ENCODE measurements at regions not wholly inside any gene's neighbourhood (a gene's known extent, or its start where the extent isn't known, plus 50 kb on each side); places are given as distances from the start of the nearest gene placed in this dataset.
A peak's percentile ranks its signal among the peaks of the same experiment; 100 is the strongest.
"Not testable (repeated sequence)": the region's sequence is repeated elsewhere in the genome, so short reads cannot be mapped to it uniquely, and the experiment has no call there.

DNA sequence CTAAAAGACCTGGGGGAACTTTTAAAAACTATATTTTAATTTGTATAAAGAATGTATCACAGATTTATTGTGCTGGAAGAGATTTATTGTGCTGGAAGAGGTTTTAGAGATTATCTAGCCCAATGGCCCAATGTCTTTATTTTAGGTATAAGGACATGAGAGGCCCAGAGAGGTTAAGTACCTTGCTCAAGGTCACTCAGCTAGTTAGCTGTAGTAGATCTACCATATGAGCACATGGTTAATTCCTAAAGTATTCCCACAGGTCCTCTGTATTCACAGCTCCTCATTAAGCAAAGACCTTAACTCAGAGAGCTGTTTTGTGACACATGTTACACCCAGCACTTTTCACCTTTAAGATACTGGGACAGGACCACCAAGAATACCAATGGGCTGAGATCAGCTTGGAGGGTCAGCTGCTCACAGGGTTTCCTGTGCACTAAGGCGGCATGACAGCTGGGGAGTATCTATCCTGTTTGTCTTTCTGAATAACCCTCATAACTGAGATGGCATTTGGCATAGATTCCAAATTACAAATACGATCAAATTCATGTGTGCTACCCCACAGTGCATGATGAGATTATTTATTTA is 143.1 kb upstream of the TBL1XR1 start:
- DNase-seq: no peak

GRCh38 chr3:177341736-177342419 is 144.6 kb upstream of the TBL1XR1 start:
- DNase-seq: no peak

GRCh38 chr3:177343122-177343625 is 145.9 kb upstream of the TBL1XR1 start:
- no peak for DNase-seq

DNA sequence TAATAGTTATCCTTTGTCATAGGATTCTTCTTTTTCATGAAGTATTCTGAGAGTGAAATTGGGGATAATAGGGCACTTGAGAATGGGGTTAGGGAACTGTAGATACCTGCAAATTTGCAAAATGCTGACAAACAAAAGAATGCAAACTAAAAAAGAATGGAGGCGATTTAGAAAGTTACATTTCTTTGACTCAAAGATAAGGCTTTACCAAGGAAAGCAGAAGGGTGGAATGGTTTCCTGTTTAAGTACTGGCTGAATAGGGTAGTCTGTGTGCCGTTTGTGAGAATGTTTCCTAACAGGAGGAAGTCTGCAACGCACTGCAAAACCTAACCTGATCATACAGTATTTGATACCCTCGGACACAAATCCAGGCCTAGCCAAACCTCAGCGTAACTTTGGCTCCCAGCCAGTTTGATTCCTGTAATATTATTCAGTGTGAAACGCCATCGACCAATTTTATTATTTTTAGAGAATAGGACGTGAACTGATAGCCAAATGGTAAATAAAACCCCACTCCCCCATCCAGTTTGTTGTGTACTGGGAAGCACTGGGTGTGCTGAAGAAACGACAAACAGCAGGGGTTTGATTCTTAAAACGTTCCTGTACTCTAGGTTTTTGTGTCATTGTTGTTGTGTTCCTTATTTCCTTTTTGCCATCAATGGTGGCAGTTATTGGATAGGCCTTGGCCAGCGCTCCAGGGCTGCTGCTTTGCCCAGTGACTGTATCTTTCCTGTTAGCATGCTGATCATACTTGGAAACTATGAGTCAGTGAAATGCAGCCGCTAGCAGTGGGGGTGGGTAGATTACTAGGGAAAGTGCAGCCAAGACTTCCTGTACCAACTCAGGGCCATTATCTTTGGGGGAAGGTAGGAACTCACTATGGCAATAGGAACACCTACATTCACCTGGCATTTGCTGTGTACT is 148.0 kb upstream of the TBL1XR1 start:
- DNase-seq: peak; percentile 48 to 81

DNA sequence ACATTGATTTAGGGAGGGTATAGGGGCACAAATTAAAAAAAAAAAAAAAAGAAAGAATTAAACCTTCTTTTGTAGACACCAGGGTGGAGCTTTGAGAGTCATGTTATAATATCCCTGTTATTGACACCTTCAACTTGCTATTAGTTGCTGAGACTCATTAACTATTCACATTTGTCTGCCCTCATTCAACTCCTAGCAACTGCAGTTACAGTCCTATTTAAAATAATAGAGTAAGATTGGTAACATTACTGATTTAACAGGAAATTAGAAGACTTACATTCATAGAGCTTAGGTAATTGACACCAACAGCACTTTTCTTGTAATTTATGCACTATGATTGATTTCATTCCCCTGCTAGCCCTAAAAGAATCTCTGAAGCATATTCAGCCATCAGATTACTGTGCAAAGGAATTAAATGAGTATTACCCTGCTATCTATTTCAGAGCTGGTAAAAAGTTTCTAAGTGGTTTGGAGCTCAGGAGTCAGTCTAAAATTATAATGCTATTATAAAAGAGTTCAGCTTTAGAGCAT is 148.8 kb upstream of the TBL1XR1 start:
- no peak for DNase-seq

DNA sequence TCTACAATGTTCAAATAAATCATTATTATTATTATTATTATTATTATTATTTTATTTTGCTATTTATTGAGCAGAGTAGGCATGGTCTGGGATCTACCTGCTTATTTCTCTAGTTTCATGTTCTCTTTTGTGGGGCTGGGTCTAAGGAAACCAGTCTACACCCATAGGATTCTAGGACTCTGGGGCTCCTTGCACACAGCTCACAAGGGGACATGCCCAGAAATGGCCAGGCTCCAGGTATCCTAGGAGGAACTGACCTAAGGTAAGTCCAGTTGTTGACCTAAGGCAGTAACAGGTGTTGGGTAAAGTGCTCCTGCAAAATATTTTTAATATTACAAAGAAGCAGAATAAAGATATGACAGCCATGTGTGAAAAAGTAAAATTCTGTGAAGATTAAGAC is 149.6 kb upstream of the TBL1XR1 start:
- DNase-seq: no peak

DNA sequence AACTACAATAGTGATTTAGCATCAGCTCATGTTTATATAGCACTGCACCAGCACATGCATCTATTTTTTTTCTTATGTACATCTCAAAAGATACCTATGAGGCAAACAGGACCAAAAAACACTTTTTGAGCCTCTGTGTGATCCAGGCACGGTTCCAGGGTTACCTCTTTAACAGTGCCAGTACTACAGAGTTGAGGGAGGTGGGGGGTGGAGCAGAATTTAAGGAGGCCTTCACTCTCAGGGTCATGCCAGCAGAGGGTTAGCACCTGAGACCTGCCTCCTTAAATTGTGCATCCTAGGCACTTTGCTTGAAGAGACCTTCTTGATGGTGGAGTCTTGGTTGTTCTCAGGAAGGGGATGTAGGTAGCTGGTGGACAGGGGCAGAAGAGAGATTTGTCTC is 150.3 kb upstream of the TBL1XR1 start:
- no peak for DNase-seq

DNA sequence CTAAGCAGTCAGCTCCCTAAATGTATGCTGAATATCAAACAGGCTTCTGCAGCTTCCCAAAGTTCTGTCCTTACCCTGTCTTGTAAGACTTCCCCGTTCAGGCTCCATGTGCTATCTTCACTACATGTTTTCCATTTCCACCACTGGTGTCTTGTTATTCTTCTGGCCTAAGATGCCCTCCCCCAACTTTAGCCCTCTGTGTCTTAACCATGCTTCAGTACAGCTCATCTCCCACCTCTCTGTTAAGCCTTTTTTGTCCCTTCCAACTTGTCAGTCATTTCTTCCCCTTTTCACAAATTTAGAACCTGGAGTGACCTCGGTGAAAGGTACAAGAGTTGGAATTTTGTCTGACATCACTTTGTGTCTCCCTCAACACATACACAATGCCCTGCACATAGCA is 151.7 kb upstream of the TBL1XR1 start:
- no peak for DNase-seq

- DNase-seq: no peak
Measured at GRCh38 chr3:177349384-177349783, 152.1 kb upstream of the TBL1XR1 start.

DNA sequence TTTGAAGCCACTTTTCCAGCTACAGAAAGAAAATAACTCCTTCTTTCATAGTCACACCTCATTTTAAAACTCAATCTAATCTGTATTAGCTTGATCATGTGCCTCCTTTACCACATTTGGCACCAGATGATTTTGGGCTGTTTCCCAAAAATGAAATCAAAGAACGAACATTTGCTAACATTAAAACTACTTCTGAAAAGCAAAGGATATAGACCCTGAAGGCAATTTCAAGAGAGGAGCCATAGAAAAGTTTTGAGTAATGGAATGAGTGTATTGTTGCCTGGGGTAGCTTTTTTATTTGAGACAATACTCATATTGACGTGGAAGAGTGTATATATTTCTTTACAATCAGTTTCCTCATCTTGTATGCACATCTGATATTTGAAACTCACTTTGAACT is 152.8 kb upstream of the TBL1XR1 start:
- no peak for DNase-seq

- no peak for DNase-seq
Measured at GRCh38 chr3:177351206-177351605, 153.9 kb upstream of the TBL1XR1 start.

DNA sequence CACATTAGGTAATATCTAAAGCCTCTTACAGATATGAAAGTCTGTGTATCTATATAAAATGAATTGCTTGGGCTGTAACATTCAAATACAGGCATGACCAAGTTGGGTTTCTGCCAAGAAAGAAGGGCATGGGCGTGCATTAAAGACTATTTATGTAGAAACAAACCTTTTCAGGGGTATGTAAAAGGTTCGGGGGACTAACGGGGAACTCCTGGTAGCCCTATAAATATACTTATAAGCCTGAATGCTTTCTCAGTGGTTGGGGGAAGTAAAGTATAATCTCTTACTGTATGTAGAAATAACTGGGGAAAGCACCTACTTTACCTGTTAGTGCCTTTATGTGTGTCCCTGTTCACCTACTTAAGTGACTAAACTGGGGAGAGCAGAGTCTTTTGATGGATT is 154.5 kb upstream of the TBL1XR1 start:
- DNase-seq: no peak

- DNase-seq: no peak
Measured at GRCh38 chr3:177352424-177352823, 155.1 kb upstream of the TBL1XR1 start.

GRCh38 chr3:177353140-177353539 is 155.9 kb upstream of the TBL1XR1 start:
- no peak for DNase-seq

DNA sequence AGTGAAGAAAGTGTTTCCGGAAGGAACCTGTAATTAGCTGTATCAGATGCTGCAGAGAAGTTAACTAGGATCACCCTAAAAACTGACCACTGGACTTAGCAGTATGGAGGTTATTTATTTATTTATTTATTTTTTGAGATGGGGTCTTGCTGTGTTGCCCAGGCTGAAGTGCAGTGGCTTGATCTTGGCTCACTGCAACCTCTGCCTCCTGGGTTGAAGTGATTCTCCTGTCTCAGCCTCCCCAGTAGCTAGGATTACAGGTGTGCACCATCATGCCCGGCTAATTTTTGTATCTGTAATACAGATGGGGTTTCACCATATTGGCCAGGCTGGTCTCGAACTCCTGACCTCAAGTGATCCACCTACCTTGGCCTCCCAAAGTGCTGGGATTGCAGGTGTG is 156.6 kb upstream of the TBL1XR1 start:
- not testable (repeated sequence) for DNase-seq

- no peak for DNase-seq
Measured at GRCh38 chr3:177354466-177354865, 157.2 kb upstream of the TBL1XR1 start.

DNA sequence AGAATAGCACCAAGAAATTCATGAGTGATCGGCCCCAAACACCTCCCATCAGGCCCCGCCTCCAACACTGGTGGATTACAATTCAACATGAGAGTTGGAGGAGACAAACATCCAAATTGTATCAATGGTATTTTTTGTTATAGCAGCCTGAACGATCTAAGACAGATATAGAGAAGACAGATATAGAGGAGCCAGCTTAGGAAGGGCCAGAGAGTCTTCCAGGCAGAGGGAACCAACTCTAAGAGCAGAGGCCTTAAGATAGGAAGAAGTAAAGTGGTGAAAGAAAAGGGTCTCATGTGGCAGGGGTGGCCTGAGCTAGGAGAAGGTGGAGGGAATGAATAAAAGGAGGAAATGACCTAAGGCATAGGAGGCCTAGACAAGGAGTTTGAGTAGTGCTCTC is 158.8 kb upstream of the TBL1XR1 start:
- no peak for DNase-seq

- no peak for DNase-seq
Measured at GRCh38 chr3:177356952-177357351, 159.7 kb upstream of the TBL1XR1 start.

- no peak for DNase-seq
Measured at GRCh38 chr3:177357352-177358090, 160.2 kb upstream of the TBL1XR1 start.

- peak; percentile 27 to 39 for DNase-seq
Measured at GRCh38 chr3:177358091-177358976, 161.1 kb upstream of the TBL1XR1 start.

- peak; percentile 24 to 46 for DNase-seq
Measured at GRCh38 chr3:177358977-177359592, 161.8 kb upstream of the TBL1XR1 start.

Data from stimulated activated CD4-positive, alpha-beta T cell treated with anti-CD3 and anti-CD28 coated beads, Interleukin-4, amount 100 ng/mL, for 4 hours (primary cell).